ENCODE measurements at regions not wholly inside any gene's neighbourhood (a gene's known extent, or its start where the extent isn't known, plus 50 kb on each side); places are given as distances from the start of the nearest gene placed in this dataset.

GRCh38 chr10:4202938-4203337 is 417.9 kb upstream of the KLF6 start:
- TF ChIP-seq EZH2 (IDR thresholded peaks at IDR 0.05; ENCODE audit: insufficient read depth, poor library complexity, severe bottlenecking) (no peak), EZH2phosphoT487 (IDR thresholded peaks at IDR 0.05; ENCODE audit: insufficient read depth, low read depth) (no peak)
